Smooth muscle cell of the brain vasculature (primary cell): ENCODE measurements at regions not wholly inside any gene's neighbourhood (a gene's known extent, or its start where the extent isn't known, plus 50 kb on each side); places are given as distances from the start of the nearest gene placed in this dataset.

Experiments
- DNase-seq: peaks from one replicate; pipeline ENCODE4 v3.0.0-alpha.2; 2012; ENCODE audit warnings: low read depth, low spot score

GRCh38 chr11:32039149-32039548 lies 51.7 kb upstream of the RCN1 start:
- DNase-seq, result no peak

GRCh38 chr11:32034680-32035079 lies 56.2 kb upstream of the RCN1 start:
- no peak for DNase-seq

DNA sequence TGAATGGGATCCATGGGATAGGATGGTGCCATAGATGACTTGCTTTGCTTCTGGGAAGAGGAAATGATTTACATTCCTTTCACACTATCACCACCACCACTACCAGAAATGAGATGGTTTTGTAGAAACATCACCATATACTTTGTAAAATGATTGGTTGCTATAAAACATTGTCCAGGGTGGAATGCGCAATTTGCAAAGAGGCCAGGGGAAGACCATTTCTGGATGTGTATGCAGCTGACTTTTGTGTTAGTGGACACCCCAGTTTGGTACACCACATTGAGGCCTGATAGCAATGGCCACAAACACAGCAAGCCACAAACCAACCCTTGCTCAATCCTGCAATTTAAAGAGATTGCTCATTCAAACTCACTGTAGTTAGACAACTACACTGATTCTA lies 56.7 kb upstream of the RCN1 start:
- DNase-seq, result no peak

- no peak for DNase-seq
These were observed 57.4 kb upstream of the RCN1 start for GRCh38 chr11:32033491-32033890.

DNA sequence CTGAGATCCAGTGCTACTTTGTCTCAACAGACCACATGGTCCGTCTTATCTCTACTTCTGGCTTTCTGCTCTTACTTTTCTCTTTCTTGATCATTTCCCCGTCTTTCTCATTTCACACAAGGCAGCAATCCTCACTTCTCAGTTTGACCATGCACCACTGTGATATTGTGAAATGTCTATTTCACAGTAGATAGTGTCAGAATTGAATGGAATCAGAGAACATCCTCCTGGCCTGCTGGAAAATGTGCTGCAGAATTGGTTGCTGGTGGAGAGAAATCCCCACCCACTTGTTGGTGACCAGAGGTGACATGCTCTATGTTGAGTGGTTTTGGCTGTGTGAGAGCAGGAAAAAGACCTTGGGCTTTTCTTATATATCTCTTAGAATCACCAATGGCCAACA lies 57.8 kb upstream of the RCN1 start:
- no peak for DNase-seq

GRCh38 chr11:32032478-32032877 lies 58.4 kb upstream of the RCN1 start:
- no peak for DNase-seq

DNA sequence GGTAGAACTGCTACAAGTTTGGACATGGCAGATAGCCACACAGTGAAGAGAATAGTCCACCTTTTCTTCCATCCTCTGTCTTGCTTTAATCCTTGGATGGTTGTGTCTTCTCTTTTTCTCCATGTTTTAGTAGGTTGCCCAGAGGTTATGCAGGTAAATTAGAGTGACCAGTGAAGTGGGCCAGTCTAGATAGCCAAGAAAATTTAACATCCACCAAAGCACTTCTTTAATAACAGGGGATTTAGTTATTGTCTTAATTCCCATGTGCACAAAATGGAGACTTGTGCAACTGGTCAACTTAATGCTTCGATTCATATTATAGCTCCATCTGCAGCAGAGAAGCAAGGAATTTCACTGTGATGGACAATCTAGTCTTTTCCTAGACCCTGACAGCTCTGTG lies 58.8 kb upstream of the RCN1 start:
- DNase-seq, result no peak

GRCh38 chr11:32030875-32031503 lies 59.9 kb upstream of the RCN1 start:
- no peak for DNase-seq

DNA sequence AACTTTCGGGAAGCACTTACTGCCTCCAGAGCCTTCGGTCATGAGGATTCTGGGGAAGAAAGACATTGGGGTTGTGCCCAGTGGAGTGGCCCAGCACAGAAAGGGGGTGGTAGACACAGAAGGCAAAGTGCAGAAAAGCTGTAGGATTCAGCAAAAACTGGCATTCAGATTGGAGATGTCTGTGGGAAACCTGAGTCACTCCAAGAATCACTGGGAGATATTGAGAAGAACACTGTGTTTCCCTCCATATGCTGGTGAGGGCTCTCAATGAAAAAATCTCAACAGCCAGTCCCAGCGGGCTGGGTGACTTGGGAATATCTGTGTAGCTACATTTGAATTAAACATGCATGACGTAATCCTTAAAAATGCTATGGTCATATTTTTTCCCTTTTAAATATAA lies 61.2 kb upstream of the RCN1 start:
- DNase-seq, result no peak

DNA sequence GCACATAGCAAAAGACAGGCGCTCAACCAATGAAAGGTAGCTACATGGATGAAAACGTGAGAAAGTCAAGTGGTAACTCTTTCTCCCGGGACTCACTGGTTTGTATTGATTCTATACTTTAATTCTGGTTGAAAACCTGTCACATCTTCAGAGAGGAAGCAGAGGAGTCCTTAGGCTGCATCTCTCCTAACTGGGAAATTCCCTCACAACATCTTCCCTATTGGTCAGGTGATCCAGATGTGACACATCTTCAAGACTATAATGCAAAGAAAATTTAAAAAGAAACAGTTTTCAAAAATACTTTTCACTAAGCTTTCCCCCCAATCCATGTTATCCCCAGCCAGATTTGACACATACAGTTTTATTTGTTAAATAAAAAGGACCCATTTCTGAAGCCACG lies 62.7 kb upstream of the RCN1 start:
- DNase-seq, result no peak

- DNase-seq, result no peak
These were observed 64.1 kb upstream of the RCN1 start for GRCh38 chr11:32026766-32027165.

- no peak for DNase-seq
These were observed 65.9 kb upstream of the RCN1 start for GRCh38 chr11:32024948-32025347.

- no peak for DNase-seq
These were observed 67.2 kb upstream of the RCN1 start for GRCh38 chr11:32023370-32024305.

- no peak for DNase-seq
These were observed 72.2 kb upstream of the RCN1 start for GRCh38 chr11:32018672-32019071.

DNA sequence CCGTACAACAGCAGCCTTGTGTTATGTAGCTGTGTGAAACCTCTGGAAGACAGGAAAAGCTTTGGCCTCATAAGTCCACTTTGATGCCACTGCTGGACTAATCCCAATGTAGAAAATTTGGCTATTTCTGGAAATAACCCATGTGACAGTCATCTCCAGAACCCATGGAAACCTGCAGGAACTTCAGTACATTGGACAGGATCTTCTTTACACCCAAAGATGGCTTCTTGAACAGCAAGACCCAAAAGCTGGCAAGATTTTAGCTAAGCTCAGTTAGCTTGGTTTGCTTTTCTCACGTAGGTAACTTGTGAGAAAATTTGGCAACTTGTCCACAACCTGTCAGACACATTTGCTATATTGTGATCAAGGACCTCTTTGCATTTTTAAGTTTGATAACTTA lies 74.8 kb upstream of the RCN1 start:
- DNase-seq, result no peak

DNA sequence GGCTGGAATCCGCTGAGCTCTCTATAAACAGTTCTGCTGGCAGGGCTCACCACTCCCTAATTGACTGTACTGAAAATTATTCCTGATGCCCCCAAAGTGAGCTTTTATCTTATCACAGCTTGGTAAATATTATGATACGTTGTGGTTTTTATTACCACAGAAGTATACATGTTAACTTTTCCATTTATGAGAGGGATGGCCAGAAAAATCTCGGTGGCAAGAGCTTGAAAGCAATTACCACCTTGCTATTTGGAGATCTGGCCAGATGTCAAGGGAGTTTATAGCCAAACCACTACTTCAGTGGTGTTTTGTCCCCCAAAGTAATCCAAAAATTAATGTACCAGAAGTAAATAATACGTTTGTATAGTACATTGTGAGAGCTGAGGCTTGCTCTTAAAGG lies 75.4 kb upstream of the RCN1 start:
- no peak for DNase-seq

DNA sequence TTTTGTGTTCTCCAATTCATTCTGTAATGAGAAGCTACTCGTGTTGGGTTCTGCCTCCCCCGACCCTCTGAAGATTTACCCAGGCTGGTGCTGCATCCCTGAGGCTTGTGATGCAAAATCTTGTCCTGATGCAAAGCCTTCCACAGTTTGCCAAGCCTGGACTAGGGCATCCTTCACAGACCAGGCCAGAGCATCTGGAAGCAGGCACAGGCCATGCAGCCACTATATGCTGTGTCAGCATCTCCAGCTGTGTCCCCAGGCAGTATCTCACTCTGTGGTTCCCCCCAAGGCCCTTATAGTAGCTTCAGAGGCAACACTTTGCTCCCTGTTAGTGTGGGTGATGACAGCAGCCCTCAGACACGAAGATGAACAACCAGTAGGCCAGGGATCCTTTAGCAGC lies 77.3 kb upstream of the RCN1 start:
- no peak for DNase-seq

DNA sequence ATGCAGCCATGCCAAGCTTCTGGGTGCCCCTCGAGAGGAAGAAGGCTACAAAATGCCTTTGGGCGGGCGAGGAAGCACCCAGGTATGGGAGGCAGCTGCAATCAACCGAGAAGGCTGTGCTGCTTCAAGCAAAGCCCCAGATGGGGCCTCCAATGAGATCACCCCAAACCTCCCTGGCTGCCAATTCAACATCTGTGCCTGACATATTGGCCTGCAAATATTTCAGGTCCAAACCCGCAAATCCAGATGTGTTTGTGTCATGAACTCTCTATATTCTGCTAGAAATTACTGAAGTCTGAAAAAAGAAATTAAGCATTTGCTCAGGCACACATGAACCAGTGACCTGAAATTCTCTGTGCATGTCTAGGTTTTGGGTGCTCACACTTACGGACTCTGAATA lies 78.8 kb upstream of the RCN1 start:
- DNase-seq, result no peak

GRCh38 chr11:32008880-32009551 lies 81.9 kb upstream of the RCN1 start:
- no peak for DNase-seq

DNA sequence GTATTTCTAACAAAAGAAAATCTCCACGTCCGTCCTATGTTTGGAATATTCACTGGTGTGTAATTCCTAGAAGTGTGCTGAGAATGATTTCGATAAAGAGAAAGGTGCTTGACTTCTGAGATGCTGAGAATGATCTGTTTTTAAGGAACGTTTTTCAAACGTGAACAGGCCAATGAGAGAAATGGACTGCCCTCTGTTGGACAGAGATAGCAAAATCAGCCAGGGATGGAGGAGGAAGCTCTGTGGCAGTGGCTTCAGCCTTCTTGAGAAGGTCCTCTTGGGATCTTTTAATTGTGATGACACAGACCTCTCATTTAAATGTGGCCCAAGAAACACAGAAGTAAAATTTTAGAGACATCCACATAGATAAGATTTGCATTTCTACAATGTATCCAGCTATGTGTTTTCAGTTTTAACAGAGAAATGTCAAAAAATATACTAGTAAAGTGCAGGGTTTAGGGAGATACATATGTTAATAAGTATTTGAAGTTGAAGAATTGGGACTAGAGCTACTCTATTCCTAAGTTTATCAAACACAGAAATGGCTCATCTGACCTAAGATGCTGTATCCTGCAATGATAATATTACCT lies 84.0 kb upstream of the RCN1 start:
- DNase-seq, result peak; percentile 4

- no peak for DNase-seq
These were observed 85.0 kb upstream of the RCN1 start for GRCh38 chr11:32005786-32006416.

DNA sequence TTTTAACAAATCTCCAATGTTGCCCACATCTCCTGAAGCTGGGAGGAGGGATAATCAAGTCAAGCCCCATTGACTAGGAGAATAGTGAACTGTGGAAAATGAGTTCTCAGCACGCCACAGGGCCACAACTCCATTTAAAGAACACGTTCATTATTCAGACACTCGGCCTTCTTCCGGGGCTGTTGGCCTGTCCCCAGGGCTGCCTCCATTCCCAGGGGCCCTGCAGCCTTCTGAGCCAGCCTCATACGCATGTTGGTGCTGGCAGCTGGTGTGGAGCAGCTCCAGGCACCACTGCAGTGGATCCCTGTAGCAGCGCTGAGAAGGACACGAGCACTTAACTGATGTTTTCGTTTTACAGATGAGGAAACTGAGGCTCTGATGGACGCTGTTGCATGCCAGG lies 87.5 kb upstream of the RCN1 start:
- DNase-seq, result no peak
